ENCODE measurements at regions not wholly inside any gene's neighbourhood (a gene's known extent, or its start where the extent isn't known, plus 50 kb on each side); places are given as distances from the start of the nearest gene placed in this dataset.

GRCh38 chr7:20477067-20477466 lies 138.4 kb upstream of the ABCB5 start:
- intact Hi-C loops (cut with DNase I) = no loop called here
- no peak overlapping the region for H3K4me3 ChIP-seq
- no peak for DNase-seq
- H3K4me1 ChIP-seq = no peaks in the 10 kb centered on the region
- H3K27me3 ChIP-seq = no peaks in the 10 kb centered on the region
- TF ChIP-seq CTCF (IDR thresholded peaks at IDR 0.05) = no peak
- no peak for TF ChIP-seq POLR2A (IDR thresholded peaks at IDR 0.05)
- no peak for ATAC-seq
- no peaks in the 10 kb centered on the region for H3K9me3 ChIP-seq
- H3K36me3 ChIP-seq (replicated peaks in 1 of 2; ENCODE audit: insufficient read depth in 1 of 2, low read depth in 2 of 2) = no peaks in the 10 kb centered on the region
- H3K27ac ChIP-seq = no peak overlapping the region
- WGBS, 2 donors = 84 to 87% methylated on average over 1 of the region's 1 CpG

- intact Hi-C loops (cut with DNase I) = no loop called here
- no peaks in the 10 kb centered on the region for H3K27me3 ChIP-seq
- no peaks in the 10 kb centered on the region for H3K9me3 ChIP-seq
- DNase-seq (no peak), ATAC-seq (no peak)
- no peaks in the 10 kb centered on the region for H3K36me3 ChIP-seq (replicated peaks in 1 of 2; ENCODE audit: insufficient read depth in 1 of 2, low read depth in 2 of 2)
- H3K27ac ChIP-seq = no peak overlapping the region
- H3K4me3 ChIP-seq = no peak overlapping the region
- no peak for TF ChIP-seq POLR2A (IDR thresholded peaks at IDR 0.05)
- TF ChIP-seq CTCF (IDR thresholded peaks at IDR 0.05) = no peak
- H3K4me1 ChIP-seq = no peaks in the 10 kb centered on the region
Observed at GRCh38 chr7:20479706-20480105, 135.8 kb upstream of the ABCB5 start.

GRCh38 chr7:20482071-20482470 lies 133.4 kb upstream of the ABCB5 start:
- TF ChIP-seq CTCF (IDR thresholded peaks at IDR 0.05) (no peak), POLR2A (IDR thresholded peaks at IDR 0.05) (no peak)
- no peak overlapping the region for H3K4me3 ChIP-seq
- no peaks in the 10 kb centered on the region for H3K27me3 ChIP-seq
- no peak overlapping the region for H3K27ac ChIP-seq
- ATAC-seq = no peak
- no peaks in the 10 kb centered on the region for H3K4me1 ChIP-seq
- H3K36me3 ChIP-seq (replicated peaks in 1 of 2; ENCODE audit: insufficient read depth in 1 of 2, low read depth in 2 of 2) = no peaks in the 10 kb centered on the region
- DNase-seq = no peak
- intact Hi-C loops (cut with DNase I) = no loop called here
- peaks cover 0 to 9% (median 0%) of the 10 kb centered on the region in 3 donors for H3K9me3 ChIP-seq
- 77 to 89% methylated on average over 2 of the region's 2 CpGs for WGBS, 2 donors

GRCh38 chr7:20484356-20484755 lies 131.1 kb upstream of the ABCB5 start:
- H3K27ac ChIP-seq = no peak overlapping the region
- no peak for TF ChIP-seq CTCF (IDR thresholded peaks at IDR 0.05)
- TF ChIP-seq POLR2A (IDR thresholded peaks at IDR 0.05) = no peak
- DNase-seq = no peak
- H3K4me1 ChIP-seq = no peaks in the 10 kb centered on the region
- intact Hi-C loops (cut with DNase I) = no loop called here
- H3K9me3 ChIP-seq = peaks cover 0 to 15% (median 0%) of the 10 kb centered on the region in 3 donors
- H3K27me3 ChIP-seq = no peaks in the 10 kb centered on the region
- H3K4me3 ChIP-seq = no peak overlapping the region
- H3K36me3 ChIP-seq (replicated peaks in 1 of 2; ENCODE audit: insufficient read depth in 1 of 2, low read depth in 2 of 2) = no peaks in the 10 kb centered on the region
- ATAC-seq = no peak
- WGBS, 2 donors = 35 to 41% methylated on average over 1 of the region's 1 CpG

- no peak for ATAC-seq
- intact Hi-C loops (cut with DNase I) = no loop called here
Observed at GRCh38 chr7:20488850-20489249, 126.6 kb upstream of the ABCB5 start.

More at GRCh38 chr7:20488850-20489249, 126.6 kb upstream of the ABCB5 start:
- H3K4me3 ChIP-seq = no peak overlapping the region
- no peak for TF ChIP-seq POLR2A (IDR thresholded peaks at IDR 0.05)
- no peaks in the 10 kb centered on the region for H3K4me1 ChIP-seq
- H3K36me3 ChIP-seq (replicated peaks in 1 of 2; ENCODE audit: insufficient read depth in 1 of 2, low read depth in 2 of 2) = no peaks in the 10 kb centered on the region
- H3K27ac ChIP-seq = no peak overlapping the region
- DNase-seq = no peak
- peaks cover 0 to 15% (median 0%) of the 10 kb centered on the region in 3 donors for H3K9me3 ChIP-seq
- no peaks in the 10 kb centered on the region for H3K27me3 ChIP-seq

Measured in body of pancreas (tissue), 4 donors.